Calu3 (cell line): ENCODE measurements at regions not wholly inside any gene's neighbourhood (a gene's known extent, or its start where the extent isn't known, plus 50 kb on each side); places are given as distances from the start of the nearest gene placed in this dataset.

Source experiments
- BruUV-seq: library from RNA; stranded (reverse); fragments of 400-500 nt; replicated peaks from 2 replicates; lab custom pipeline; 2021; lab: Mats Ljungman, UMichigan
- CTCF ChIA-PET: fragments of 300-600 bp; sonication (Branson Sonifier 250); formaldehyde crosslinking; loops from one replicate; lab custom pipeline; 2022; ENCODE audit warnings: antibody characterized with exemption; lab: Charles Lee
- DNase-seq: peaks from one replicate; pipeline ENCODE4 v3.0.0; 2022
- H3K27ac Mint-ChIP-seq: one replicate; pipeline ENCODE4 v1.8.0; 2022; ENCODE audit warnings: mixed read lengths; ENCODE audit not compliant: unreplicated experiment
- H3K27me3 Mint-ChIP-seq: one replicate; pipeline ENCODE4 v1.8.0; 2022; ENCODE audit warnings: mixed read lengths; ENCODE audit not compliant: unreplicated experiment
- H3K36me3 Mint-ChIP-seq: one replicate; pipeline ENCODE4 v1.8.0; 2022; ENCODE audit warnings: mild to moderate bottlenecking, moderate library complexity, mixed read lengths; ENCODE audit not compliant: insufficient read depth, unreplicated experiment
- H3K4me1 Mint-ChIP-seq: one replicate; pipeline ENCODE4 v1.8.0; 2022; ENCODE audit warnings: mild to moderate bottlenecking, low read depth, mixed read lengths; ENCODE audit not compliant: unreplicated experiment
- H3K4me3 Mint-ChIP-seq: one replicate; pipeline ENCODE4 v1.8.0; 2022; ENCODE audit warnings: mild to moderate bottlenecking, low read depth, moderate library complexity, mixed read lengths; ENCODE audit not compliant: unreplicated experiment
- H3K9me3 Mint-ChIP-seq: one replicate; pipeline ENCODE4 v1.8.0; 2022; ENCODE audit warnings: low read depth, mixed read lengths; ENCODE audit not compliant: unreplicated experiment
- CTCF ChIP-seq: fragments of 200-600 bp; IDR thresholded peaks from one replicate; pipeline ENCODE4 v1.8.0; 2022; ENCODE audit warnings: antibody characterized with exemption; ENCODE audit not compliant: unreplicated experiment
- intact Hi-C: fragments of 100-400 bp; cut with micrococcal nuclease; formaldehyde crosslinking; loops from one replicate; pipeline ENCODE4 v1.10.0; 2022; ENCODE audit not compliant: unreplicated experiment

- intact Hi-C loops: no loop called here
- Mint-ChIP-seq H3K4me3 (no peak overlapping the region), H3K36me3 (no peaks in the 10 kb centered on the region), H3K4me1 (no peaks in the 10 kb centered on the region), H3K9me3 (no peaks in the 10 kb centered on the region), H3K27ac (no peak overlapping the region), H3K27me3 (peaks cover 100% of the 10 kb centered on the region)
- no peak for DNase-seq
- BruUV-seq: no TSS peak
- no peak for TF ChIP-seq CTCF
- CTCF ChIA-PET: no interaction called here
Measured at GRCh38 chr16:86306811-86307513, 203.4 kb upstream of the FOXF1 start.

- CTCF ChIA-PET: no interaction called here
- DNase-seq: no peak
- intact Hi-C loops: no loop called here
- H3K9me3 Mint-ChIP-seq: no peaks in the 10 kb centered on the region
- no peak overlapping the region for H3K4me3 Mint-ChIP-seq
- H3K36me3 Mint-ChIP-seq: no peaks in the 10 kb centered on the region
- peaks cover 100% of the 10 kb centered on the region for H3K27me3 Mint-ChIP-seq
- no TSS peak for BruUV-seq
- no peaks in the 10 kb centered on the region for H3K4me1 Mint-ChIP-seq
- no peak overlapping the region for H3K27ac Mint-ChIP-seq
- TF ChIP-seq CTCF: no peak
Measured at GRCh38 chr16:86307514-86307903, 202.8 kb upstream of the FOXF1 start.

- Mint-ChIP-seq H3K36me3 (no peaks in the 10 kb centered on the region), H3K27ac (no peak overlapping the region), H3K9me3 (no peaks in the 10 kb centered on the region), H3K4me3 (no peak overlapping the region), H3K4me1 (no peaks in the 10 kb centered on the region), H3K27me3 (peaks cover 100% of the 10 kb centered on the region)
- TF ChIP-seq CTCF: no peak
- DNase-seq: no peak
- intact Hi-C loops: no loop called here
- BruUV-seq: no TSS peak
- CTCF ChIA-PET: no interaction called here
Measured at GRCh38 chr16:86308514-86308913, 201.8 kb upstream of the FOXF1 start.

GRCh38 chr16:86313631-86314030, 196.7 kb upstream of the FOXF1 start:
- Mint-ChIP-seq H3K4me3 (no peak overlapping the region), H3K4me1 (no peaks in the 10 kb centered on the region), H3K27ac (no peak overlapping the region), H3K9me3 (no peaks in the 10 kb centered on the region), H3K27me3 (peaks cover 79% of the 10 kb centered on the region), H3K36me3 (no peaks in the 10 kb centered on the region)
- no TSS peak for BruUV-seq
- no peak for TF ChIP-seq CTCF
- no peak for DNase-seq
- intact Hi-C loops: no loop called here
- CTCF ChIA-PET: interaction anchor here (0.7 kb wide), 1 partner anchor 286 kb away, joined by 4 read pairs; no protein-coding TSS in a partner anchor
